B cell (primary cell): ENCODE measurements at regions not wholly inside any gene's neighbourhood (a gene's known extent, or its start where the extent isn't known, plus 50 kb on each side); places are given as distances from the start of the nearest gene placed in this dataset.

Source experiments
- CTCF ChIP-seq: fragments of 200-600 bp; IDR thresholded peaks from one replicate; pipeline ENCODE4 v1.8.0; 2022; ENCODE audit warnings: antibody characterized with exemption, mild to moderate bottlenecking
- EZH2 ChIP-seq: IDR thresholded peaks from 2 replicates; pipeline ENCODE4 v1.6.1; 2012; ENCODE audit warnings: borderline replicate concordance, low read depth, mild to moderate bottlenecking, moderate library complexity, low read length; ENCODE audit not compliant: insufficient read depth, poor library complexity, severe bottlenecking

DNA sequence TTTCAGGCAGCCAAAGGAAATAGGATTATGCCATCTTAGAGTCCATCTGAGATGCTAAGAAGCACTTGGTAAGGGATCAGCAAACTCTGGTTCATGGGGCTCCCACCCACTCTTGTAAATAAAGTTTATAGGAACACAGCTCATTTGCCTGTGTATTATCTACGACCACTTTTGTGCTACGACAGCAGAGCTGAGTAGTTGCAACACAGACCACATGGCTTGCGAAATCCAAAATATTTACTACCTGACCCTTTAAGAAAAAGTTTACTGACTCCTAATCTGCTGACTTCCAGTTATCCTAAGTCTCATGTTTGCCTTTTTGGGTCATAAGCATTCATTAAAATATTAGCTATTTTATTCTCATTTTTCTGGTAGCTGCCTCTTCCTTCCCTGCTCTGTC lies 859.0 kb downstream of the QKI start:
- TF ChIP-seq CTCF (no peak), EZH2 (no peak)
